ENCODE measurements at regions not wholly inside any gene's neighbourhood (a gene's known extent, or its start where the extent isn't known, plus 50 kb on each side); places are given as distances from the start of the nearest gene placed in this dataset.
"Not testable (repeated sequence)": the region's sequence is repeated elsewhere in the genome, so short reads cannot be mapped to it uniquely, and the experiment has no call there.

DNA sequence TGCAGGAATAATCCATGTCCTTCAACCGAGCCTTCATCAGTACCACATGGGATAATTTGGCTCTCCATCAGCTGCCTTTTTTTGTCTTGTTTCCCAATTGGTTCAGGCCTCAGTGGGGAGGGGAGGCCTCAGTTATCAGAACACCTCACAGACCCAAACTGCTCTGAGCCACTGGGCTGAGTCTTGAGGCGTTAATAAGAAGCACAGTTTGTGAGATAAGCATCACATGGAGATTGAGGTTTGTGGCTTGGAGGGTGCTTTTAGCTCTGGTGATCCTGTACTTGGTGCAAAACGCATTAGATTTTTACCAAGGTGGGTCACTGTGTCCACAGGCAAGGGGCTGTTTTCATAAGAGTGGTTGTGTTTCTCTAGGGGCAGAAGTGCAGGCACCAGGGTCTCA, 82.8 kb upstream of the HPF1 start:
- DNase-seq (ENCODE audit: low spot score), result no peak
- Mint-ChIP-seq H3K4me3 (ENCODE audit: unreplicated experiment) (no peak overlapping the region), H3K27ac (ENCODE audit: unreplicated experiment) (no peak overlapping the region), H3K9me3 (ENCODE audit: low read depth) (peaks cover 2% of the 10 kb centered on the region), H3K36me3 (ENCODE audit: low read depth) (no peaks in the 10 kb centered on the region), H3K27me3 (ENCODE audit: low read depth) (peaks cover 14% of the 10 kb centered on the region), H3K4me1 (ENCODE audit: low read depth) (no peaks in the 10 kb centered on the region)
- no peak for TF ChIP-seq CTCF (IDR thresholded peaks at IDR 0.05)

DNA sequence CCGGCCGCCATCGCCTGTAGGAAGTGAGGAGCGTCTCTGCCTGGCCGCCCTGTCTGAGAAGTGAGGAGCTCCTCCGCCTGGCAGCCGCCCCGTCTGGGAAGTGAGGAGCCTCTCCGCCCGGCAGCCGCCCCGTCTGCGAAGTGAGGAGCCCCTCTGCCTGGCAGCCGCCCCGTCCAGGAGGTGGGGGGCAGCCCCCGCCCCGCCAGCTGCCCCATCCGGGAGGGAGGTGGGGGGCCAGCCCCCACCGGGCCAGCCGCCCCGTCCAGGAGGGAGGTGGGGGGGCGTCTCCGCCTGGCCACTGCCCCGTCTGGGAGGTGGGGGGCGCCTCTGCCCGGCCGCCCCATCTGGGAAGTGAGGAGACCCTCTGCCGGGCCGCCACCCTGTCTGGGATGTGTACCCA, 70.6 kb upstream of the HPF1 start:
- H3K4me3 Mint-ChIP-seq (ENCODE audit: unreplicated experiment); H3K27ac Mint-ChIP-seq (ENCODE audit: unreplicated experiment); DNase-seq (ENCODE audit: low spot score); H3K9me3 Mint-ChIP-seq (ENCODE audit: low read depth); H3K36me3 Mint-ChIP-seq (ENCODE audit: low read depth); H3K4me1 Mint-ChIP-seq (ENCODE audit: low read depth): not testable (repeated sequence)
- peaks cover 38% of the 10 kb centered on the region for H3K27me3 Mint-ChIP-seq (ENCODE audit: low read depth)

GRCh38 chr4:169826634-169827187, 69.0 kb upstream of the HPF1 start:
- no peak for DNase-seq (ENCODE audit: low spot score)
- Mint-ChIP-seq H3K4me1 (ENCODE audit: low read depth) (no peaks in the 10 kb centered on the region), H3K4me3 (ENCODE audit: unreplicated experiment) (no peak overlapping the region), H3K9me3 (ENCODE audit: low read depth) (peaks cover 1% of the 10 kb centered on the region), H3K27me3 (ENCODE audit: low read depth) (peaks cover 26% of the 10 kb centered on the region), H3K36me3 (ENCODE audit: low read depth) (no peaks in the 10 kb centered on the region), H3K27ac (ENCODE audit: unreplicated experiment) (no peak overlapping the region)
- TF ChIP-seq CTCF (IDR thresholded peaks at IDR 0.05), result no peak

GRCh38 chr4:169823685-169824084, 65.9 kb upstream of the HPF1 start:
- Mint-ChIP-seq H3K4me1 (ENCODE audit: low read depth) (no peaks in the 10 kb centered on the region), H3K27me3 (ENCODE audit: low read depth) (peaks cover 6% of the 10 kb centered on the region), H3K36me3 (ENCODE audit: low read depth) (no peaks in the 10 kb centered on the region), H3K27ac (ENCODE audit: unreplicated experiment) (no peak overlapping the region), H3K9me3 (ENCODE audit: low read depth) (no peaks in the 10 kb centered on the region), H3K4me3 (ENCODE audit: unreplicated experiment) (no peak overlapping the region)
- no peak for TF ChIP-seq CTCF (IDR thresholded peaks at IDR 0.05)
- no peak for DNase-seq (ENCODE audit: low spot score)

DNA sequence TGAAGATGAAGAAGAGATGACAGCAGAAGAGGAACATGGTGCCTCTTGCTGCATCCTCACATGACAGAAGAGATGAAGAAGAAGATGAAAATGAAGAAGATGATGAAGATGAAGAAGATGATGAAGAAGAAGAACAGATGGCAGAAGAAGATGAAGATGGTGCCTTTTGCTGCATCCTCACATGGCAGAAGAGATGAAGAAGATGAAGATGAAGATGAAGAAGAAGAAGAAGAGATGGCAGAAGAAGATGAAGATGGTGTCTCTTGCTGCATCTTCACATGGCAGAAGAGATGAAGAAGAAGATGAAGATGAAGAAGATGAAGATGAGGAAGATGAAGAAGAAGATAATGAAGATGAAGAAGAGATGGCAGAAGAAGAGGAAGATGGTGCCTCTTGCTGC, 63.7 kb upstream of the HPF1 start:
- H3K27me3 Mint-ChIP-seq (ENCODE audit: low read depth), result peaks cover 12% of the 10 kb centered on the region
- H3K27ac Mint-ChIP-seq (ENCODE audit: unreplicated experiment), result no peak overlapping the region
- no peak for TF ChIP-seq CTCF (IDR thresholded peaks at IDR 0.05)
- H3K4me3 Mint-ChIP-seq (ENCODE audit: unreplicated experiment), result no peak overlapping the region
- no peak for DNase-seq (ENCODE audit: low spot score)
- H3K4me1 Mint-ChIP-seq (ENCODE audit: low read depth), result no peaks in the 10 kb centered on the region
- no peaks in the 10 kb centered on the region for H3K9me3 Mint-ChIP-seq (ENCODE audit: low read depth)
- no peaks in the 10 kb centered on the region for H3K36me3 Mint-ChIP-seq (ENCODE audit: low read depth)

DNA sequence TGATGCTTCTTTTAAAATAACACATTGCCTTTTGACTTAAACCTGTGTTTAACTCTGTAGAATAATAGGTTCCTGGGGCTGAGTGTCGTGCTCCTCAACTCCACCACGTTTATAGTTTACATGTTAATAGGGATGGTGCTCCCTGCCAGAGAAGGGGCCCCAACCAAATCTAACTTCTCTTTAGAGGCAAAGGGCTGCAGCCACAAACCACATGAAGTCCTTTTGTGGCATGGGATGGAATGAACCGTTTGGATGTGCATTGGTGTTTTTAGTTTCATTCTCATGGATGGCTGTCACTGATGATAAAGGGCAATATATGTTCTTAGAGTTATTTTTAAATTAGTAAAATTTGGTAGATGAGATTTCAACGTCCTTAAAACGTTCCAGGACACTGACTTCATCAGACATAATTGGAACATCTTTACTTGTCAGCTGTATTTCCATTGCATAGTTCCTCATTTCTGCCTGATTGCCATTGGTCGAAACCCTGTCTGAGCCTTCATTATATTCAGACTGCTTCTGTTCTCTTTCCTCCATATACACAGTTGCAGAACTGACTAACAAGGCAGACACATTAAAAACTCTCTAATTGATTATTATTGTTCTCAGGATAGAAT, 60.4 kb upstream of the HPF1 start:
- Mint-ChIP-seq H3K9me3 (ENCODE audit: low read depth) (no peaks in the 10 kb centered on the region), H3K36me3 (ENCODE audit: low read depth) (no peaks in the 10 kb centered on the region), H3K4me1 (ENCODE audit: low read depth) (no peaks in the 10 kb centered on the region), H3K4me3 (ENCODE audit: unreplicated experiment) (no peak overlapping the region), H3K27me3 (ENCODE audit: low read depth) (peaks cover 24% of the 10 kb centered on the region), H3K27ac (ENCODE audit: unreplicated experiment) (no peak overlapping the region)
- no peak for DNase-seq (ENCODE audit: low spot score)
- TF ChIP-seq CTCF (IDR thresholded peaks at IDR 0.05), result no peak
